Adrenal gland (tissue), 9 donors: ENCODE measurements at regions not wholly inside any gene's neighbourhood (a gene's known extent, or its start where the extent isn't known, plus 50 kb on each side); places are given as distances from the start of the nearest gene placed in this dataset.
"Not testable (repeated sequence)": the region's sequence is repeated elsewhere in the genome, so short reads cannot be mapped to it uniquely, and the experiment has no call there.

ENCODE experiments used
- DNase-seq, 7 donors: peaks; one replicate each; pipeline ENCODE4 v3.0.0-alpha.2; 2019 to 2020
- H3K27ac ChIP-seq, 5 donors: fragments of 200-600 bp; sonication (generic) in 4 of 5; 1 replicate in 3 of 5; 2 replicates in 2 of 5; pipeline versions ENCODE4 v1.5.1 to v1.8.0; 2016 to 2020; ENCODE audit warnings: mild to moderate bottlenecking in 1 of 5
- H3K27me3 ChIP-seq: fragments of 200-600 bp; 2 replicates; pipeline ENCODE4 v1.8.0; 2021
- H3K36me3 ChIP-seq, 2 donors: fragments of 200-600 bp; replicated peaks in 1 of 2; 1 replicate in 1 of 2; 2 replicates in 1 of 2; pipeline versions ENCODE4 v1.5.1 to v1.8.0; 2018 to 2022
- H3K4me1 ChIP-seq, 2 donors: fragments of 200-600 bp; replicated peaks in 1 of 2; 1 replicate in 1 of 2; 2 replicates in 1 of 2; pipeline versions ENCODE4 v1.5.1 to v1.8.0; 2018 to 2021
- H3K4me3 ChIP-seq, 4 donors: fragments of 200-600 bp; sonication (generic) in 3 of 4; one replicate each; pipeline ENCODE4 v1.5.1; 2016 to 2018
- H3K9me3 ChIP-seq, 3 donors: fragments of 200-600 bp; sonication (generic) in 1 of 3; replicated peaks in 1 of 3; 1 replicate in 2 of 3; 2 replicates in 1 of 3; pipeline versions ENCODE4 v1.5.1 to v1.8.0; 2016 to 2021
- POLR2A ChIP-seq, 2 donors: fragments of 450-650 bp; IDR thresholded peaks; one replicate each; pipeline ENCODE4 v1.6.1; 2017; ENCODE audit warnings: antibody characterized with exemption in 2 of 2, mild to moderate bottlenecking in 2 of 2, moderate library complexity in 1 of 2
- WGBS, 4 donors: extraction: QIAGEN DNeasy Blood & Tissue Kit in 2 of 4; methylation state at CpG; one replicate each; pipeline versions ENCODE4 v1.1.5 to v1.1.7; 2013 to 2017; 5-methylcytosine and 5-hydroxymethylcytosine counted together
- intact Hi-C, 2 donors: fragments of 100-400 bp; cut with DNase I; formaldehyde crosslinking; loops; one replicate each; pipeline versions ENCODE4 v1.14.1 to v1.15.0; 2022 to 2023
- TF ChIP-seq, protein P1 (sequence below), 6 experiments: fragments of 450-650 bp in 4 of 6; fragments of 200-600 bp in 2 of 6; sonication (generic) in 1 of 6; IDR thresholded peaks; 1 replicate in 5 of 6; 2 replicates in 1 of 6; pipeline versions ENCODE4 v1.5.1 to v1.8.0; 2016 to 2021; ENCODE audit warnings: antibody characterized with exemption in 6 of 6, mild to moderate bottlenecking in 2 of 6, moderate library complexity in 1 of 6
- donor health status: healthy with polysubstance abuse.
- donor health status: Bipolar disorder and iron deficiency.
- donor health status: DM: yes; HTN: yes; CAD: no.
- donor health status: DM: no; HTN: no; CAD: no.
- donor health status: DM: no; HTN: no; CAD: no.

DNA sequence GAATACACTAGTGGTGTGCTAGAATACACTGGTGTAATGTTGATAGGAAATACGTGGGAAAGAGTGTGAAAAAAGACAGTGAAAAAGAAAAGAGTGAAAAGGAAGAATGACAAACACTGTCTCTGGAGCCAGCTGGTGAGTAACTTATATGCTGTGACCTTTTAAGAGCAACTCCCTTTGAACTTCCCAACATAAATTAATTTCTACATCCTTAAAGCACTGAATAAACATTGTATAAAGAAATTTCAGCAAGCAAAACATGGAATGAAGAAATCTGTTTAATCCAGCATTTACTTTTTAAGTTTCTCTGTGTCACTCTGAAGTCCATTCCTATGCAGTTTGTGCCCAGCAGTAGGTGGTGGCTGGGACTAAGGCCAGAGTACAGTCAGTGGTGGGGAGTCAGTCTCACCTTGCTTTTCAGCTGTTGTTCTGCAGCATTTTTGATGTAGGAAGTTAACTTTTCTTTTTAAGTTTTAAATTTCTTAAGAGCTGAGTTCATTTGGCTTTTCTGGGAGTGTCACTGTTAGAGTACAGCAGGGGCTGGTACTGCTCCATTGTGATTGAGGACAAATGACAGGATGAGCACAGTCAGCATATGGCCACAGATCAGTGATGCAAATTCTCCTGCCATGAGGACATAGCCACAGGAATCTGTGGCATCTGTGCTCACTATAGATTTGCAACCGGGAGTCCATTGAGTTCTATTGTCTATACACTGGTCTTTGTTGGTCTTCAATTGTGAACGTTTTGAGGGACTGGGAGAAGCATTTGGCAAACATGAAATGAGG is 321.8 kb downstream of the ZNF248 start:
- H3K27me3 ChIP-seq, result no peaks in the 10 kb centered on the region
- H3K36me3 ChIP-seq, result no peaks in the 10 kb centered on the region
- intact Hi-C loops, result loop anchor here (10.0 kb wide), 1 partner anchor 219 kb away; no protein-coding TSS in a partner anchor
- no peak overlapping the region for H3K4me3 ChIP-seq
- H3K4me1 ChIP-seq, result peaks cover 9 to 20% of the 10 kb centered on the region in 2 donors
- no peak overlapping the region for H3K27ac ChIP-seq
- no peaks in the 10 kb centered on the region for H3K9me3 ChIP-seq
- DNase-seq, result no peak
- TF ChIP-seq, protein P1, sequence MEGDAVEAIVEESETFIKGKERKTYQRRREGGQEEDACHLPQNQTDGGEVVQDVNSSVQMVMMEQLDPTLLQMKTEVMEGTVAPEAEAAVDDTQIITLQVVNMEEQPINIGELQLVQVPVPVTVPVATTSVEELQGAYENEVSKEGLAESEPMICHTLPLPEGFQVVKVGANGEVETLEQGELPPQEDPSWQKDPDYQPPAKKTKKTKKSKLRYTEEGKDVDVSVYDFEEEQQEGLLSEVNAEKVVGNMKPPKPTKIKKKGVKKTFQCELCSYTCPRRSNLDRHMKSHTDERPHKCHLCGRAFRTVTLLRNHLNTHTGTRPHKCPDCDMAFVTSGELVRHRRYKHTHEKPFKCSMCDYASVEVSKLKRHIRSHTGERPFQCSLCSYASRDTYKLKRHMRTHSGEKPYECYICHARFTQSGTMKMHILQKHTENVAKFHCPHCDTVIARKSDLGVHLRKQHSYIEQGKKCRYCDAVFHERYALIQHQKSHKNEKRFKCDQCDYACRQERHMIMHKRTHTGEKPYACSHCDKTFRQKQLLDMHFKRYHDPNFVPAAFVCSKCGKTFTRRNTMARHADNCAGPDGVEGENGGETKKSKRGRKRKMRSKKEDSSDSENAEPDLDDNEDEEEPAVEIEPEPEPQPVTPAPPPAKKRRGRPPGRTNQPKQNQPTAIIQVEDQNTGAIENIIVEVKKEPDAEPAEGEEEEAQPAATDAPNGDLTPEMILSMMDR (IDR thresholded peaks at IDR 0.05), result no peak
- no peak for TF ChIP-seq POLR2A (IDR thresholded peaks at IDR 0.05)
- 52 to 56% (median 54%) methylated on average over 3 of the region's 3 CpGs for WGBS, 4 donors

DNA sequence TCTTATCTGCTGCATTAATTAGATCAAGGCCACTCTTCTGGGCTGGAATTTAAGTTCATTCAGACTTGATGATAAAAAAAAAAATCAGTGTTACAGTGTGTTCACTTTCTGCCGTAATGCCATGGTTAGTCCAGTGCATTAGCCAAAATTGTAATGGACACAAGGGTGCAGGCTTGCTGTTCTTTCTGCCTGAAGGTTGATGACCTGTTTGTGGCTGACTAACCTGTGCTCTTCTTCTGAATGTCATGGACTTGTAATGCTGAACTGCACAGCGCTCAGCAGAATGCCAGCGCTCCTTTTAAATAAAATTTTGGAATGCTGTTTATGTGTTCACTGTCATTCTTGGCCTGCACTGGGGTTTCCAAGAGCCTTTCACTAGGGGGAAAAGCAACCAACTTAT is 323.2 kb downstream of the ZNF248 start:
- H3K4me1 ChIP-seq, result peaks cover 9 to 20% of the 10 kb centered on the region in 2 donors
- no peak overlapping the region for H3K4me3 ChIP-seq
- intact Hi-C loops, result loop anchor here (10.0 kb wide), 1 partner anchor 221 kb away; no protein-coding TSS in a partner anchor
- 40 to 65% (median 51%) methylated on average over 3 of the region's 3 CpGs for WGBS, 4 donors
- no peaks in the 10 kb centered on the region for H3K9me3 ChIP-seq
- H3K27me3 ChIP-seq, result no peaks in the 10 kb centered on the region
- TF ChIP-seq, protein P1 (IDR thresholded peaks at IDR 0.05), result peak in 5 of 6 experiments; percentile 22 to 49 (median 41)
- no peak for TF ChIP-seq POLR2A (IDR thresholded peaks at IDR 0.05)
- peak overlapping the region in 1 of 5 donors; percentile 13 for H3K27ac ChIP-seq
- peak; percentile 46 to 75 (median 60) for DNase-seq
- H3K36me3 ChIP-seq, result no peaks in the 10 kb centered on the region

DNA sequence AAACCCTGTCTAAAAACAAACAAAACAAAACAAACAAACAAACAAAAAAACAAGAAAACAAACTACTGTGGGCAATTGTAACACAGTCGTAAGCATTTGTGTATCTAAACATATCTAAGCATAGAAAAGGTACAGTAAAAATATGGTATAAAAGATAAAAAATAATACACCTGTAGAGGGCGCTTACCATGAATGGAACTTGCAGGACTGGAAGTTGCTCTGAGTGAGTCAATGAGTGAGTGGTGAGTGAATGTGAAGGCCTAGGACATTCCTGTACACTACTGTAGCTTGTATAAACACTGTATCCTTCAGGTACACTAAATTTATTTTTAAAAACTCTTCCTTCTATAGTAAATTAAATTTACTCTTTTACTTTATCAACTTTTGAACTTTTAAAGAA is 332.0 kb downstream of the ZNF248 start:
- intact Hi-C loops, H3K4me1 ChIP-seq, H3K27me3 ChIP-seq, H3K9me3 ChIP-seq, H3K4me3 ChIP-seq, H3K36me3 ChIP-seq, H3K27ac ChIP-seq: not testable (repeated sequence)
- TF ChIP-seq, protein P1 (IDR thresholded peaks at IDR 0.05), result peak; percentile 19 to 44 (median 33)
- DNase-seq, result peak in 1 of 7 donors; percentile 12
- WGBS, 4 donors, result 30 to 44% (median 44%) methylated on average over 2 of the region's 2 CpGs

DNA sequence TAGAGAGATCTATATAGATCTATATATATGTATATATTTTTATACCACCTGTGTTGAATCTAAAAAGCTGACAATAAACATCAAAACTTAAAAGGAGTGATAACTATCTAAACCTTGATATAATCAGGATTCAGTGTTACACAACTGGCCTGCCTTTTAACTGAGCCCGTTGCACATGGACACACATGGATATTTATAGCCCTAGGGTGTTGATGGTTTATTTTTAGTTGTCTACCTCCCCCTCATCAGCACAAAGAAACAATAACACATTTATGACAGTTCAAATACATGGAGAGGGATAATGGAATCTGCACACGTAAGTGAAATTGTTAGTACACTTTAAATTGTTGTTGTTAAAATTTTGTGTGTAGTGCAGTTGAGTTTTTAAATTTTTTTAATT is 336.9 kb downstream of the ZNF248 start:
- Histone ChIP-seq H3K4me1 (no peaks in the 10 kb centered on the region), H3K4me3 (no peak overlapping the region), H3K36me3 (no peaks in the 10 kb centered on the region), H3K27me3 (no peaks in the 10 kb centered on the region), H3K9me3 (no peaks in the 10 kb centered on the region), H3K27ac (no peak overlapping the region)
- TF ChIP-seq POLR2A (IDR thresholded peaks at IDR 0.05), result no peak
- TF ChIP-seq, protein P1 (IDR thresholded peaks at IDR 0.05), result no peak
- intact Hi-C loops, result no loop called here
- DNase-seq, result no peak
- 58 to 69% (median 62%) methylated on average over 2 of the region's 2 CpGs for WGBS, 4 donors

DNA sequence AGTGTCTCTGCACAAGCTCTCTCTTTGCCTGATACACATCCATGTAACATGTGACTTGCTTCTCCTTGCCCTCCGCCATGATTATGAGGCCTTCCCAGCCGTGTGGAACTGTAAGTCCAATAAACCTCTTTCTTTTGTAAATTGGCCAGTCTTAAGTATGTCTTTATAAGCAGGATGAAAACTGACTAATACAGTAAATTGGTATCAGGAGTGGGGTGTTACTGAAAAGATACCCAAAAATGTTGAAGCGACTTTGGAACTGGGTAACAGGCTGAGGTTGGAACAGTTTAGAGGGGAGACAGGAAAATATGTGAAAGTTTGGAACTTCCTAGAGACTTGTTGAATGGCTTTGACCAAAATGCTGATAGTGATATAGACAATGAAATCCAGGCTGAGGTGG is 346.9 kb downstream of the ZNF248 start:
- H3K4me1 ChIP-seq, intact Hi-C loops: not testable (repeated sequence)
- 77 to 93% (median 86%) methylated on average over 3 of the region's 3 CpGs for WGBS, 4 donors

More for the DNA sequence above, 346.9 kb downstream of the ZNF248 start:
- DNase-seq, H3K9me3 ChIP-seq, H3K27me3 ChIP-seq, H3K27ac ChIP-seq, H3K4me3 ChIP-seq, H3K36me3 ChIP-seq: not testable (repeated sequence)
